HG02870 (cell line): ENCODE measurements at regions not wholly inside any gene's neighbourhood (a gene's known extent, or its start where the extent isn't known, plus 50 kb on each side); places are given as distances from the start of the nearest gene placed in this dataset.

Experiments
- ATAC-seq: cut with Tn5 transposase; IDR thresholded peaks from one replicate; pipeline ENCODE4 v1.9.1; 2021; ENCODE audit warnings: mild to moderate bottlenecking, moderate library complexity; ENCODE audit not compliant: unreplicated experiment

DNA sequence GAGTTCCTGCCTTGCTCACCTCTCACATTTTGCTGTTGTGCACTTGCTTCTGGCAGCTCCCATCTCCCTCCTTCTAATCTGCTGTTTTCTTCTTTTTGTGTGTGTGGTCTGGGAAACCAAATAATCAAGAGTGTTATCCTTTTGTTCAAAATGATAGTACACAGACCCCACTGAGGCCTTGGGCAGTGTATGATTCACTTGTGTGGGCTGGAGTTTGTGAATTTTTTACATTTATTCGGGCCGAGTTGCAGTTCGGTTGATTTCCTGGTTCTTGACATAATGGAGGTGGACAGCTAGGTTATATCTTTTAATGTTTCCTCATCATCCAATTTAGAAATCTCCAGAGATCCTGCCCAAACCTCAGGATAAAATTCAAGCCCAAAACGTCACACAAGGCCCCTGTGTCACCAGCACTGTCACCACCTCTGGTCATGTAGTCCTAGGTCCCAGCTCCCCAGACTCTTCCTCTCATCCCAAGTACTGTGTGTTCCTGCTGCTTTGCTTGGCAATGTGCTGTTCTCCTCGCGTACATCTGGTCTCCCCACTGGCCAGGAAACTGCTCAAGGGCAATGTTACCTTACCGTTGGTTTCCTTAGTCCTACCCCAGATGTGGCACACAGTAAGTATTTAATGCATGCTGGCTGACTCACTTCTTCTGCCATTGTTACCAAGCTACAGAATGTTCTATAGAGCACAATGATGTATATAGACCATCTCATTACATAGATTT is 55.7 kb upstream of the PHACTR2 start:
- no peak for ATAC-seq

GRCh38 chr6:143621159-143621873 is 56.4 kb upstream of the PHACTR2 start:
- ATAC-seq, result no peak

GRCh38 chr6:143620447-143620846 is 57.3 kb upstream of the PHACTR2 start:
- ATAC-seq, result no peak

- ATAC-seq, result no peak
Measured at GRCh38 chr6:143619824-143620401, 57.9 kb upstream of the PHACTR2 start.

DNA sequence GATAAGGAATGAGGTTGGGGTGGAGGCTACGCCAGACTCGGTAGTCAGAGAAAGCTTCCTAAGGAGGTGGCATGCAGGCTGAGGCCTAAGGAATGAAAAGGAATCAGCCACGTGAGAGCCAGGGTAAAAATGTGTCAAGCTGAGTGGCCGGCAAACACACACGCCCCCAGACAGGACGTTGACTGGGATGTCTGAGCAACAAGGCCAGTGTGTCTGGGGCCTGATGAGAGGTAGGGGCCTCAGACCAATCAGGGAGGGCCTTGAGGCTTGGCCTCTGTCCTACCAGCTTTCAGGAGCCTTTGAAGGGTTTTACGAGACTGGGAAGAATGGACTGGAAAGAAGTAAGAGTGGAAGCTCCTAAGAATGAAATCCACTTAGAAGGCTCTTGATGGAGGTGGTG is 61.0 kb upstream of the PHACTR2 start:
- ATAC-seq, result no peak

DNA sequence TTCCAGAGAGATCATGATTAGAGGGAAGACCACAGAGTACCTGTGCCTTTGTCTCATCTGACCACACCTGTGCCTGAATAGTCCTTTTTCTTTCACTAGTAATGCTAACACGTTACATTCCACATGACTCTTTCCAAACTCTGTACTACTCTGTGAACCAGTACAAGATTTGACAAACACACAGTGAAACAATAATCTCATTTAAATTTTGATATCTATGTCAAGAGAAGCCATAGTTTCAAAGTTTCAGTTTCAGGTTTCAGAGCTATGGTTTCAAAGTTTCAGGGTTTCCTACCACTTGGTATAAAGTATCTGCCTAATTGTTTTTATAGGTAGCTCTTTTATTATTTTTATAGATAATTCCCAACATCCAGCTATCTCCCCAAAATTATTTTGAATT is 62.0 kb upstream of the PHACTR2 start:
- peak; percentile 62 for ATAC-seq

GRCh38 chr6:143614235-143614634 is 63.5 kb upstream of the PHACTR2 start:
- ATAC-seq, result no peak

- no peak for ATAC-seq
Measured at GRCh38 chr6:143613749-143614148, 64.0 kb upstream of the PHACTR2 start.

GRCh38 chr6:143612186-143612585 is 65.6 kb upstream of the PHACTR2 start:
- no peak for ATAC-seq

DNA sequence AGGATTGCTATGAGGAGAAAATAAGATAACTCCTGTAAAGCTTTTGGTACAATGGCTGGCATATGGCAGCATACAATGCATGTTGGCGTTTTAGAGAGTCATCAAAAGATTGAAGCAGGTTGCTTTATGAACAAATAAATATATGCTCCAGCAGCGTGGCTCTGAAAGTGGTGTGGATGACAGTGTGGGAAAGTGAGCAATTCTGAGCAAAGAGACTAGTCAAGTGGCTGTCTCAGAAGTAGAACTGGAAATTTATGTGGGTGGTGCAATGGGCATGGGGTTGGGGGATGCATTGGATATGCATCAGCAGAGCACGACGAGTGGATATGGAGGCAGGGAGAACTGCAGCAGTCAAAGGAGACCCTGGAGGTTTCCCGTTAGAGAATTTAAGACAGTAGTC is 66.2 kb upstream of the PHACTR2 start:
- no peak for ATAC-seq

DNA sequence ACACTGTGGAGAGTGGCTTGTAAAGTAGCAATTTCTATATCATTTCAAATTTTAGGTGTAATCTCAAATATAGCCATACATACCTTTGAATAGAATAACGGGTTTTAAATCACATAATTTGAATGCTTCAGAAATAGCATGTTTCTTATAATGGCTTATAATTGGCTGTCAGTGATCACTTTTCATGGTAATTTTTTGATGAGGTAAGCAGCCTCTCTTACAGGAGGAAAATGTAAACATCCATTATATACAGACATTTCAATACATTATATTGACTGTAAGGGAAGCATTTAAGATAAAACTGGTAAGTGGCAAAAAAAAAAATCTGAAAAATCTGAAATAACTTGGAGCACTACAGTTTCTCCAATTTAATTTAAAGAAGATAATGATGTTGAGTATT is 67.8 kb upstream of the PHACTR2 start:
- no peak for ATAC-seq

DNA sequence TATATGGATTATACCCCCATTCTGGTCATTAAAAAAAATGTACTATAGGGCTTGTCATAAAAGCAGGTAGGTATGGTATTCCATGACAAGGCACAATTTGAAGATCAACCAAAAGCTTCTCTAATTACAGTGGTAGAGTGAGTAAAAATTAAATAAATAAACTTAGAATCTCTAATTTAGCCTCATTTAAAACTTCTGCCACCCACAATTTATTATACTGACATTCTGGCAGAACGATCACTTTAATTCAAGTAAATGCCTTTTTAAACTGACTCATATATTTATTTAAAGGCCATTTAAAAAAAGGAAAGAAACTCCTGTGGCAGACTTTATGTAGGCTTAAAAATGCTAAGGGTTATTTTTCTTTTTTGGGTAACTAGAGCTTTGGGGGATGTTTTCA is 68.3 kb upstream of the PHACTR2 start:
- ATAC-seq, result no peak

DNA sequence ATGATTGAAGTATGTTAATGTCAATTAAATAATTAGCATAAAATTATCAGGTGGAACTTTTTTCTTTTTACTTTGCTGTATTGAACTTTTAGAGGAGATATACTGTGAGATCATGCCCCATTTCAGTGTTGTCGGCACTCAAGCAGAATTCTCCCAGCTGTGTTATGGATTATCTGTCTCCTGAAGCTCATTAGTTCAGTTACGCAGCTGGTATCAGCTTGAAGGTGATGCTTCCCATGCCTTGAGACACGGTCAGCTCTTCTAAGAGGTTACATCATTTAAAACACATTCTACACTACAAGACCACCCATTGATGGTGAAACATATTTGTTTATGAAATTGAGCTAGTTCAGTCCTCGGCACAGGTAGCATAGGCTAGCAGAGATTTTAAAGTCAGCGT is 68.9 kb upstream of the PHACTR2 start:
- no peak for ATAC-seq

GRCh38 chr6:143607974-143608373 is 69.8 kb upstream of the PHACTR2 start:
- no peak for ATAC-seq

DNA sequence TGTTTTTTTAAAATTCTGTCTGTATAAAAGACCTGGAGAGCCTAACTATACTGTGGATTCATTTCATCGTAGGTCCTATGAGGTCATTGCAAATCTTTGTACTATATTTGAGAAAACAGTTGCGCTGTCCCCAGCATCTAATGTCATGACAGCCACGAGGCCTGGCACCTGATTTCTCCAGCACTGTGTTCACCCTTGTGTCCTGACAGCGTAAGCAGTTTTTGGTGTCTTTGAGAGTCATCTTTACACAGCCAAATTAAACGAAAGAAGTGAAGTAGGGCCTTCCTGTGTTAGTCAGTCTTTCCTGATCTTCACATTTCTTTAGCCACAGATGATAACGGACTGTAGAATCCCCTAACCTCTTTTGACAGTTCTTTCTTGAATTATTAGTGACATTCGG is 70.6 kb upstream of the PHACTR2 start:
- no peak for ATAC-seq

DNA sequence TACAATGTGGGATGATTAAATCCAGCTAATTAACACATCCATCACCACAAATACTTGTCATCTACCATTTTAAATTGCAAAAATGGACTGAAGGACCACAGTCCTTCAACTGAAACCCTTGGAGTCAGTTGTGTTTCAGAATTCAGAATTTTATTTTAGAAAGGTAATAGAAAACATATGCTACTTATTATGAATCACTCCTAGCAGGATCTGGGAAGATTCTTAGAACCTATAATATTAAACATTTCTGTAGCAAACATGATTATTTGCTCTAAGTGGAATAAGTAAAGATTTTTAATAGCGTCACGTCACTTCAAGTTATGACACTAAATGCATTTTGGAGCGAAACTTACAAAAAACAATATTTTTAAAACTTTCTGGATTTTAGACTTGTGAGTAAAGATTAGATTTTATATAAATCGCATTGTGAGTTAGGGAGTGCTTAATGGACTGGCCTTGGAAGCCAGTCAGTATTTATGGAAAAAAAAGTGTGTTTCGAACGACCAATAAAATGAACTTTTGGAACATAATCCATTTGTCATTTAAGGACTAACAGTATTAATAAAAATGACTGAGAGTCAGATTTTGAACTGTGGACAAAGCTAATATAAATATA is 71.8 kb upstream of the PHACTR2 start:
- no peak for ATAC-seq

DNA sequence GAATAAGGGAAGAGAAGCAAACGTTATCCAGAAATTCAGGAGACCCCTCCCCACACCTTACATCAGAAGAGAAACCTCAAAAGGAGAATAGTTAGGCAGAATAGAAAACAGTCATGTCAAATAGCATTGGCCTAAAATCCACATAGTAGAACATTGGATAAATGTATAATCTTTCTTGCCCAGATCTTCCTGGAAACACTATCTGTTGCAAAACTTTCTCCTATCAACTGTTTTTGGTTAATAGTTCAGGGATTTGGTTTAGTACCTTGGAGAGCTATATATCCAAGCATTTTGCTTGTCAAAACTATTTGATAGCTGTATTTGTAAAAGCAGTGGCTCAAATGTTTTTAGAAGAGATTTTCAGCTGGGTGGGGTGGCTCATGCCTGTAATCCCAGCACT is 74.3 kb upstream of the PHACTR2 start:
- no peak for ATAC-seq

DNA sequence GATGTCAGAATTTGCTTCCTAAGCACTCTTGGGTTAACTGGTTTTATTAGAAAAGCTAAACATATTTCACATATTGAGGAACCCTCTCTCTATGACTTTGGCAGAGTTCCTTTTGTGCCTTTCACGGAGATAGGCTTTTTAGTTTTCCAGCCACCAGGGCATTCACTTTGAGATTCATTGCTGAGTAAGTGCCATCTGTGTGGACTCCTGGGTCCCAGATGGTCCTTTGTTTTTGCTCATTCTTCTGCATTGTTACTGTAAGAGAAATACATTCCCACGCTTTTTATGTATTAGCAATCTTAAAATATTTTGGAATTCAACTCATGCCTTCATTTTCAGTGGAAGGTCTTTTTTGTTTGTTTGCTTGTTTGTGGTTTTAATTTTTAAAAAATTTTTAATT is 76.3 kb upstream of the PHACTR2 start:
- no peak for ATAC-seq

DNA sequence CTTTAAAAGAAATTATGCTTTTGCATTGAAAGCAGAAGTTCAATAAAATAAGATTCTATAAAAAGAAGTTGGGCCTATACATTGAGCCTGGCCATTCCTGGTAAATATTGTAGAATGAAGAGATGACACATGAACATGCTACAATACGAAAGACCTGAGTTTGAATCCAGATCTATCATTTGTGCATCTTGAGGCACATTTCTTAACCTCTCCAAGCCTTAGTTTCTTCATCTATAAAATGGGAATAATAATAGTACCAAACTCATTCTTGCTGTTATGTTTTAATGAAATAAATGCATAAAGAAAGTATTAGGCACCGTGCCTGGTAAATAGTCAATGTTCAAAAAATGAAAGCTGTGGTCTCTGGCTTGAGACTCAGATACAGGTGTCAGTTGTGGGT is 76.9 kb upstream of the PHACTR2 start:
- ATAC-seq, result no peak

- ATAC-seq, result peak; percentile 61
Measured at GRCh38 chr6:143598466-143599080, 79.2 kb upstream of the PHACTR2 start.

GRCh38 chr6:143596866-143597265 is 80.9 kb upstream of the PHACTR2 start:
- no peak for ATAC-seq
